Ramos (cell line): ENCODE measurements at regions not wholly inside any gene's neighbourhood (a gene's known extent, or its start where the extent isn't known, plus 50 kb on each side); places are given as distances from the start of the nearest gene placed in this dataset.

Source experiments
- in situ Hi-C: fragments of 300-500 bp; cut with MboI; formaldehyde crosslinking; loops from one replicate; pipeline ENCODE4 v1.14.3; 2022; ENCODE audit warnings: low sequenced_read_pairs; ENCODE audit not compliant: unreplicated experiment

GRCh38 chr13:105336706-105337576 lies 1198.5 kb downstream of the EFNB2 start:
- in situ Hi-C loops, result no loop called here

GRCh38 chr13:105334211-105334610 lies 1201.3 kb downstream of the EFNB2 start:
- in situ Hi-C loops, result no loop called here

GRCh38 chr13:105333416-105333815 lies 1202.0 kb downstream of the EFNB2 start:
- in situ Hi-C loops, result no loop called here

- in situ Hi-C loops, result no loop called here
These were observed 1206.1 kb downstream of the EFNB2 start for GRCh38 chr13:105329359-105329758.

- in situ Hi-C loops, result no loop called here
These were observed 1207.2 kb downstream of the EFNB2 start for GRCh38 chr13:105328212-105328611.

GRCh38 chr13:105327581-105328126 lies 1207.8 kb downstream of the EFNB2 start:
- in situ Hi-C loops, result no loop called here

GRCh38 chr13:105319875-105320274 lies 1215.6 kb downstream of the EFNB2 start:
- in situ Hi-C loops, result no loop called here

- in situ Hi-C loops, result no loop called here
These were observed 1218.7 kb downstream of the EFNB2 start for GRCh38 chr13:105316731-105317130.

GRCh38 chr13:105312906-105313305 lies 1222.6 kb downstream of the EFNB2 start:
- in situ Hi-C loops, result no loop called here

GRCh38 chr13:105311094-105311493 lies 1224.4 kb downstream of the EFNB2 start:
- in situ Hi-C loops, result no loop called here

GRCh38 chr13:105307776-105308175 lies 1227.7 kb downstream of the EFNB2 start:
- in situ Hi-C loops, result no loop called here

GRCh38 chr13:105297839-105298238 lies 1237.6 kb downstream of the EFNB2 start:
- in situ Hi-C loops, result no loop called here

GRCh38 chr13:105291987-105292386 lies 1243.5 kb downstream of the EFNB2 start:
- in situ Hi-C loops, result no loop called here

- in situ Hi-C loops, result no loop called here
These were observed 1244.9 kb downstream of the EFNB2 start for GRCh38 chr13:105290596-105290995.

GRCh38 chr13:105285526-105285925 lies 1249.9 kb downstream of the EFNB2 start:
- in situ Hi-C loops, result no loop called here

- in situ Hi-C loops, result no loop called here
These were observed 1252.8 kb downstream of the EFNB2 start for GRCh38 chr13:105282406-105283285.

- in situ Hi-C loops, result no loop called here
These were observed 1256.5 kb downstream of the EFNB2 start for GRCh38 chr13:105278943-105279381.

GRCh38 chr13:105276571-105276970 lies 1258.9 kb downstream of the EFNB2 start:
- in situ Hi-C loops, result no loop called here

- in situ Hi-C loops, result no loop called here
These were observed 1261.7 kb downstream of the EFNB2 start for GRCh38 chr13:105273665-105274222.
